B cell (primary cell): ENCODE measurements at regions not wholly inside any gene's neighbourhood (a gene's known extent, or its start where the extent isn't known, plus 50 kb on each side); places are given as distances from the start of the nearest gene placed in this dataset.

Experiments used
- ATAC-seq: fragments of 200-7000 bp; cut with Tn5 transposase; one replicate; pipeline ENCODE4 v1.10.0; 2021; ENCODE audit warnings: low read depth, mild to moderate bottlenecking, moderate number of reproducible peaks, moderate library complexity
- CTCF ChIA-PET: fragments of 350-600 bp; sonication (Branson Sonifier 250); formaldehyde crosslinking; loops from one replicate; lab custom pipeline; 2021; ENCODE audit warnings: antibody characterized with exemption, inconsistent platforms; lab: Charles Lee
- POLR2A ChIA-PET: fragments of 350-600 bp; sonication (Branson Sonifier 250); formaldehyde crosslinking; loops from one replicate; lab custom pipeline; 2021; ENCODE audit warnings: antibody characterized with exemption; lab: Charles Lee
- DNase-seq: peaks from one replicate; pipeline ENCODE4 v3.0.0; 2013
- H2AFZ ChIP-seq: 2 replicates; pipeline ENCODE4 v1.6.1; 2012; ENCODE audit warnings: mild to moderate bottlenecking, low read depth, low read length; ENCODE audit not compliant: insufficient read depth, poor library complexity, severe bottlenecking
- H3K27ac ChIP-seq, 2 donors: 1 replicate in 1 of 2; 2 replicates in 1 of 2; pipeline ENCODE4 v1.5.1; 2012 to 2013; ENCODE audit warnings: low read length in 2 of 2, mild to moderate bottlenecking in 2 of 2, moderate library complexity in 1 of 2
- H3K27me3 ChIP-seq, 4 experiments: fragments of 200-600 bp in 1 of 4; sonication (generic) in 1 of 4; replicated peaks in 1 of 4; 1 replicate in 2 of 4; 2 replicates in 2 of 4; pipeline versions ENCODE4 v1.6.1 to v1.7.0; 2013 to 2016; ENCODE audit warnings: low read length in 3 of 4, mild to moderate bottlenecking in 2 of 4, mixed read lengths in 1 of 4, moderate library complexity in 1 of 4; ENCODE audit not compliant: insufficient read depth in 4 of 4, control insufficient read depth in 3 of 4; ENCODE audit errors: control extremely low read depth in 1 of 4
- H3K36me3 ChIP-seq, 2 experiments: replicated peaks in 1 of 2; 1 replicate in 1 of 2; 2 replicates in 1 of 2; pipeline versions ENCODE4 v1.6.1 to v1.7.1; 2013; ENCODE audit warnings: low read length in 1 of 2; ENCODE audit not compliant: insufficient read depth in 2 of 2, control insufficient read depth in 1 of 2; ENCODE audit errors: control extremely low read depth in 1 of 2, extremely low read depth in 1 of 2
- H3K4me1 ChIP-seq, 2 donors: fragments of 200-600 bp in 1 of 2; sonication (generic) in 1 of 2; 1 replicate in 1 of 2; 2 replicates in 1 of 2; pipeline versions ENCODE4 v1.5.1 to v1.6.1; 2013 to 2017; ENCODE audit warnings: low read length in 2 of 2; ENCODE audit not compliant: control insufficient read depth in 2 of 2, insufficient read depth in 2 of 2
- H3K4me2 ChIP-seq: replicated peaks from 2 replicates; pipeline ENCODE3; 2012; ENCODE audit warnings: mild to moderate bottlenecking, low read depth, low read length; ENCODE audit not compliant: poor library complexity, severe bottlenecking
- H3K4me3 ChIP-seq, 5 experiments: fragments of 200-600 bp in 1 of 5; sonication (generic) in 1 of 5; 1 replicate in 3 of 5; 2 replicates in 2 of 5; pipeline versions ENCODE4 v1.5.1 to v1.7.0; 2011 to 2016; ENCODE audit warnings: low read length in 4 of 5, mild to moderate bottlenecking in 4 of 5, low read depth in 2 of 5, control low read depth in 1 of 5, moderate library complexity in 1 of 5; ENCODE audit not compliant: insufficient read depth in 1 of 5; ENCODE audit errors: control extremely low read depth in 1 of 5, extremely low read depth in 1 of 5
- H3K79me2 ChIP-seq: fragments of 200-600 bp; sonication (generic); one replicate; pipeline ENCODE4 v1.6.0; 2016; ENCODE audit warnings: low read length; ENCODE audit not compliant: control insufficient read depth, insufficient read depth
- H3K9ac ChIP-seq: fragments of 200-600 bp; sonication (generic); 2 replicates; pipeline ENCODE4 v1.6.1; 2017; ENCODE audit warnings: mild to moderate bottlenecking, low read length, moderate library complexity
- H3K9me3 ChIP-seq, 3 donors: one replicate each; pipeline versions ENCODE4 v1.6.1 to v1.7.1; 2013; ENCODE audit warnings: low read length in 2 of 3; ENCODE audit not compliant: control insufficient read depth in 2 of 3, insufficient read depth in 1 of 3; ENCODE audit errors: control extremely low read depth in 1 of 3
- H4K20me1 ChIP-seq: 2 replicates; pipeline ENCODE4 v1.6.0; 2012; ENCODE audit warnings: mild to moderate bottlenecking, low read length; ENCODE audit not compliant: insufficient read depth, control insufficient read depth, poor library complexity, severe bottlenecking
- H3K27ac Mint-ChIP-seq: one replicate; pipeline ENCODE4 v1.8.0; 2021; ENCODE audit warnings: mixed read lengths
- H3K27me3 Mint-ChIP-seq: one replicate; pipeline ENCODE4 v1.8.0; 2021; ENCODE audit warnings: mixed read lengths
- H3K4me1 Mint-ChIP-seq: one replicate; pipeline ENCODE4 v1.8.0; 2021; ENCODE audit warnings: mixed read lengths
- H3K4me3 Mint-ChIP-seq: one replicate; pipeline ENCODE4 v1.8.0; 2021; ENCODE audit warnings: mixed read lengths
- H3K9me3 Mint-ChIP-seq: one replicate; pipeline ENCODE4 v1.8.0; 2022; ENCODE audit warnings: mixed read lengths; ENCODE audit not compliant: insufficient read depth
- EZH2 ChIP-seq: IDR thresholded peaks from 2 replicates; pipeline ENCODE4 v1.6.1; 2012; ENCODE audit warnings: borderline replicate concordance, low read depth, mild to moderate bottlenecking, moderate library complexity, low read length; ENCODE audit not compliant: insufficient read depth, poor library complexity, severe bottlenecking
- WGBS: methylation state at CpG from one replicate; pipeline ENCODE4 v1.1.5; 2013; ENCODE audit warnings: missing lambda C conversion rate; ENCODE audit not compliant: insufficient coverage; 5-methylcytosine and 5-hydroxymethylcytosine counted together
- intact Hi-C: fragments of 100-400 bp; cut with micrococcal nuclease; formaldehyde crosslinking; loops from one replicate; pipeline ENCODE4 v1.10.0; 2022
- TF ChIP-seq, protein P1 (sequence below): fragments of 200-600 bp; IDR thresholded peaks from one replicate; pipeline ENCODE4 v1.8.0; 2022; ENCODE audit warnings: antibody characterized with exemption, mild to moderate bottlenecking

DNA sequence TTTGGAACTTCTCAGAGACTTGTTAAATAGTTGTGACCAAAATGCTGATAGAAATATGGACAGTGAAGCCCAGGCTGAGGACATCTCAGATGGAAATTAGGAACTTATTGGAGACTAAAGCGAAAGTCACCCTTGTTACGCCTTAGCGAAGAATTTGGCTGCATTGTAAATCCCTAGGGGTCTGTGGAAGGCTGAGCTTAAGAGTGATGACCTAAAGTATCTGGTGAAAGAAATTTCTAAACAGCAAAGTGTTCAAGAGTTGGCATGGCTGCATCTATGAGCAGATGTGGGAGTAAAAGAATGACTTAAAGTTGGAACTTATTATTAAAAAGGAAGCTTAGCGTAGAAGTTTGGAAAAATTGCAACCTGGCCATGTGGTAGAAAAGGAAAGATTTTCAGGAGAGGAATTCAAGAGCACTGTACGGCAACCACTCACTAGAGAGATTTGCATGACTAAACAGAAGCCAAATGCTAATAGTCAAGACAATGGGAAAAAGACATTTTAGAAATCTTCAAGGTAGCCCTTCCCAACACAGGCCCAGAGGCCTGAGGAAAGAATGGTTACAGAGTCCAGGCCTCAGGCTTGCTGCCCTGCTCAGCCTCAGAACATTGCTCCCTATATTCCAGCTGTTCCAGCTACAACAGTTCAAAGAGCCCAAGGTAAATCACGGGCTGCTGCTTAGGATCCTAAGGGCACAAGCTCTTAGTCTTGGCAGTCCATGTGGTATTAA lies 61.6 kb upstream of the TNFRSF21 start:
- no peaks in the 10 kb centered on the region for H4K20me1 ChIP-seq
- no peak overlapping the region for H3K27ac Mint-ChIP-seq
- intact Hi-C loops = no loop called here
- ChIA-PET CTCF (no interaction called here), POLR2A (no interaction called here)
- H3K4me2 ChIP-seq = no peak overlapping the region
- no peak overlapping the region for H3K4me3 Mint-ChIP-seq
- no peak overlapping the region for H3K27ac ChIP-seq
- no peak overlapping the region for H3K9ac ChIP-seq
- no peaks in the 10 kb centered on the region for H3K79me2 ChIP-seq
- WGBS = 98% methylated on average over 6 of the region's 6 CpGs
- TF ChIP-seq, protein P1, sequence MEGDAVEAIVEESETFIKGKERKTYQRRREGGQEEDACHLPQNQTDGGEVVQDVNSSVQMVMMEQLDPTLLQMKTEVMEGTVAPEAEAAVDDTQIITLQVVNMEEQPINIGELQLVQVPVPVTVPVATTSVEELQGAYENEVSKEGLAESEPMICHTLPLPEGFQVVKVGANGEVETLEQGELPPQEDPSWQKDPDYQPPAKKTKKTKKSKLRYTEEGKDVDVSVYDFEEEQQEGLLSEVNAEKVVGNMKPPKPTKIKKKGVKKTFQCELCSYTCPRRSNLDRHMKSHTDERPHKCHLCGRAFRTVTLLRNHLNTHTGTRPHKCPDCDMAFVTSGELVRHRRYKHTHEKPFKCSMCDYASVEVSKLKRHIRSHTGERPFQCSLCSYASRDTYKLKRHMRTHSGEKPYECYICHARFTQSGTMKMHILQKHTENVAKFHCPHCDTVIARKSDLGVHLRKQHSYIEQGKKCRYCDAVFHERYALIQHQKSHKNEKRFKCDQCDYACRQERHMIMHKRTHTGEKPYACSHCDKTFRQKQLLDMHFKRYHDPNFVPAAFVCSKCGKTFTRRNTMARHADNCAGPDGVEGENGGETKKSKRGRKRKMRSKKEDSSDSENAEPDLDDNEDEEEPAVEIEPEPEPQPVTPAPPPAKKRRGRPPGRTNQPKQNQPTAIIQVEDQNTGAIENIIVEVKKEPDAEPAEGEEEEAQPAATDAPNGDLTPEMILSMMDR = no peak
- no peak for TF ChIP-seq EZH2
- no peaks in the 10 kb centered on the region for H3K36me3 ChIP-seq
- no peaks in the 10 kb centered on the region for H3K9me3 ChIP-seq
- no peak overlapping the region for H2AFZ ChIP-seq
- H3K4me1 Mint-ChIP-seq = peaks cover 2% of the 10 kb centered on the region
- no peak for DNase-seq
- no peak for ATAC-seq
- no peaks in the 10 kb centered on the region for H3K9me3 Mint-ChIP-seq
- H3K27me3 Mint-ChIP-seq = no peaks in the 10 kb centered on the region
- no peaks in the 10 kb centered on the region for H3K4me1 ChIP-seq
- no peak overlapping the region for H3K4me3 ChIP-seq
- H3K27me3 ChIP-seq = no peaks in the 10 kb centered on the region

DNA sequence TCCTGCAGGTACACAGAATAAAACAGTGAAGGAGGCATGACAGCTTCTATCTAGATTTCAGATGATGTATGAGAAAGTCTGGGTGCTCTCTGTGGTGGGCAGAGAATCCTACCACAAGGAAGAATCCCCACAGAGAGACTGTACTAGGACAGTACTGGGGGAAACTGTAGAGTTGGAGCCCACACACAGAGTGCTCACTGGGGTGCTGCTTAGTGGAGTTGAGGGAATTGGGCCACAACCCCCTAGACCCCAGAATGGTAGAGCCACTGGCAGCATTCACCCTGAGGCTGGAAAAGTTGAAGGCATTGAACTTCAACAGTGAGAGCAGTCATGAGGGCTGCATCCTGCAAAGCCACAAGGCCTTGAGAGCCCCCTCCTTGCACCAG lies 62.2 kb upstream of the TNFRSF21 start:
- Histone ChIP-seq H3K4me2 (no peak overlapping the region), H3K9me3 (no peaks in the 10 kb centered on the region), H3K27me3 (no peaks in the 10 kb centered on the region), H3K4me1 (no peaks in the 10 kb centered on the region), H4K20me1 (no peaks in the 10 kb centered on the region), H3K4me3 (no peak overlapping the region), H3K9ac (no peak overlapping the region), H3K36me3 (no peaks in the 10 kb centered on the region), H3K79me2 (no peaks in the 10 kb centered on the region), H2AFZ (no peak overlapping the region), H3K27ac (no peak overlapping the region)
- POLR2A ChIA-PET = no interaction called here
- CTCF ChIA-PET = no interaction called here
- Mint-ChIP-seq H3K4me3 (no peak overlapping the region), H3K27ac (no peak overlapping the region), H3K4me1 (peaks cover 3% of the 10 kb centered on the region), H3K9me3 (no peaks in the 10 kb centered on the region), H3K27me3 (no peaks in the 10 kb centered on the region)
- ATAC-seq (no peak), DNase-seq (no peak)
- TF ChIP-seq EZH2 = no peak
- TF ChIP-seq, protein P1 = no peak
- intact Hi-C loops = no loop called here
